GM12874 (cell line): ENCODE measurements at regions not wholly inside any gene's neighbourhood (a gene's known extent, or its start where the extent isn't known, plus 50 kb on each side); places are given as distances from the start of the nearest gene placed in this dataset.

Source experiments
- TF ChIP-seq, protein P1 (sequence below): IDR thresholded peaks from 2 replicates; pipeline ENCODE4 v1.5.1; 2011; ENCODE audit warnings: low read depth, mild to moderate bottlenecking, control low read depth, low read length, moderate library complexity; ENCODE audit not compliant: insufficient read depth

DNA sequence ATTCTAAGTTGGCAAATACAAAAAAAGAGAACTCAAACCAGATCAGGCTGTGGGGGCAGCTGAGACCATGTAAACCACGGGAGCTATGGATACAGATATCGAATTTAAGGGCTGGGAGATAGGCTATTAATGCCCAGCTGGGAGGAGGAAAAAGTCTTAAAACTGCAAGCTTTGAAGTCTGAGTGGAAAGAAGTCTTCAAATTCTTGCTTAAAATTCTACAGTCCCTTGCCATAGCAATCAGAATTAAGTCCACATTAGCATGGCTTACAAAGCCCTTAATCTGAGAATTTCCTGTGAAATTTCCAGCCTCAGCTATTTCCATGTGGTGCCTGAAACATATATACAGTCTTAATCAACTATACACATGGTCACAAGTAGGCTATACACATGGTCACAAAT is 465.0 kb upstream of the HSF2 start:
- TF ChIP-seq, protein P1, sequence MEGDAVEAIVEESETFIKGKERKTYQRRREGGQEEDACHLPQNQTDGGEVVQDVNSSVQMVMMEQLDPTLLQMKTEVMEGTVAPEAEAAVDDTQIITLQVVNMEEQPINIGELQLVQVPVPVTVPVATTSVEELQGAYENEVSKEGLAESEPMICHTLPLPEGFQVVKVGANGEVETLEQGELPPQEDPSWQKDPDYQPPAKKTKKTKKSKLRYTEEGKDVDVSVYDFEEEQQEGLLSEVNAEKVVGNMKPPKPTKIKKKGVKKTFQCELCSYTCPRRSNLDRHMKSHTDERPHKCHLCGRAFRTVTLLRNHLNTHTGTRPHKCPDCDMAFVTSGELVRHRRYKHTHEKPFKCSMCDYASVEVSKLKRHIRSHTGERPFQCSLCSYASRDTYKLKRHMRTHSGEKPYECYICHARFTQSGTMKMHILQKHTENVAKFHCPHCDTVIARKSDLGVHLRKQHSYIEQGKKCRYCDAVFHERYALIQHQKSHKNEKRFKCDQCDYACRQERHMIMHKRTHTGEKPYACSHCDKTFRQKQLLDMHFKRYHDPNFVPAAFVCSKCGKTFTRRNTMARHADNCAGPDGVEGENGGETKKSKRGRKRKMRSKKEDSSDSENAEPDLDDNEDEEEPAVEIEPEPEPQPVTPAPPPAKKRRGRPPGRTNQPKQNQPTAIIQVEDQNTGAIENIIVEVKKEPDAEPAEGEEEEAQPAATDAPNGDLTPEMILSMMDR, result no peak

DNA sequence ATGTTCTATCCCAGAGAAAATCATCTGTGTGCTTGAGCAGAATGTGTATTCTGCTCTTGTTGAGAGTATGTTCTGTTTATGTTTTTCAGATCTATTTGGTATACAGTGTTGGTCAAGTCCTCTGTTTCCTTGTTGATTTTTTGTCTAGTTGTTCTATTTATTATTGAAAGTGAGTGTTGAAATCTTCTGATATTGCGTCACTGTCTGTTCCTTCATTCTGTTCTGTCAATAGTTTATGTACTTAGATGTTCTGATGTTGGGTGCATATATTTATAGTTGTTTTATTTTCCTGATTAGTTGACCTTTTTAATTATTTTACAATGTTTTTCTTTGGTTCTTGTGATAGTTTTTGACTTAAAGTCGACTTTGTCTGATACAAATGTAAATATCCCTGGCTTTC is 458.7 kb upstream of the HSF2 start:
- TF ChIP-seq, protein P1, result no peak

DNA sequence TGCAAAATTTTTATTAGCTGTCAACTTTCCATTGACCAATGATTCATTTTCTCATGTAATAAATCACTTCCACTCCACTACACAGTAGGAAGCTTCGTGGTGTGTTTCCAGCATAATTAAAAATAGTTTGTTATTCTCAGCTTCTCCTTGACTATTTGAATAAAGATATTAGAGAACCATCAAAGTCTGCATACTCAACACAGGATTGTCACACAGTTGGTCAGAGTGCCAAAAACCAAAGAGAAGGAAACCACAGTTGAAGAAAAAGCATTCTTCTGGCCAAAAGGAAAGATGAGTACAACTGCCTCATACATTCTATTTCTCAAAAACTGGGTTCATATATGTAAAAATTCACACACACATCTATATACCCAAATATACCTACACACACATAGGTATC is 455.1 kb upstream of the HSF2 start:
- TF ChIP-seq, protein P1, result no peak

DNA sequence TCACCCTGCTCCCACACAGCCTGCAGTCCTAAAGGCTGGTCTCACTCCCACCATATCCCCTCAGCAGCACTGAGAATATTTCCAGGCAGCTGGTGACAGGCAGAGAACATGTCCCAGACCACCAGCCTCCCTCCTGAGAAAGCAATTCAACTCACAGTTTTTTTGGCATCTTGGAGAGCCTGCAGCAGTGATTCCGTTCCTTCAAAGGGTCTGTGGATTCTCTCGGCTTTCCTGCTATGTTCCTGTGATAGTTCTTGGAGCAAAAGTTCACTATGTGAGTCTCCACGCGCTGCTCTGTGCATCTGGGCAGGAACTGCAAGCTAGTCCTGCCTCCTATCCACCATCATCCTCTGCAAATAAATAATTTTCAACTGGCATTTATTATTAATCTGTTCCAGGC is 448.3 kb upstream of the HSF2 start:
- TF ChIP-seq, protein P1, result no peak

DNA sequence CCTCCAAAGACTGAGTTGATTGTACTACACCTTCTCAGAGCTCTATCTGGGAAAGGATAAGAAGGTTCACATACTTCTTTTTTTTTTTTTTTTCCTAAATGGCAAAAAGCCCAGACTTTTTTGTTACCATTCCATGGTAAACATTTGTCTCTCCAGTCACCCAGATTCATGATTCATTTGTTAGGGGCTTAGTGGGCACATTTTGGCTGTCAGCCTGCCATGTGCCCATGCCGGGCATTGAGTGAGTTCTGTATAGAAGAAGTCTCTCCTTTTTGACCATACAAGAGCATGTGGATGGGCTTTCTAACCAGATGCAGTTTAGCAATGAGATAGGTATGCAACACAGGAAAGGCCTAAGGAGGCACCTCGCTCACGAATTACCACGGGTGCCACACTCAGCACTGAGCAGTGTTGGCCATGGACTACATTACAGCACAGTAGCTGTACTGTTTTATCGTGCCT is 447.5 kb upstream of the HSF2 start:
- TF ChIP-seq, protein P1, result no peak

DNA sequence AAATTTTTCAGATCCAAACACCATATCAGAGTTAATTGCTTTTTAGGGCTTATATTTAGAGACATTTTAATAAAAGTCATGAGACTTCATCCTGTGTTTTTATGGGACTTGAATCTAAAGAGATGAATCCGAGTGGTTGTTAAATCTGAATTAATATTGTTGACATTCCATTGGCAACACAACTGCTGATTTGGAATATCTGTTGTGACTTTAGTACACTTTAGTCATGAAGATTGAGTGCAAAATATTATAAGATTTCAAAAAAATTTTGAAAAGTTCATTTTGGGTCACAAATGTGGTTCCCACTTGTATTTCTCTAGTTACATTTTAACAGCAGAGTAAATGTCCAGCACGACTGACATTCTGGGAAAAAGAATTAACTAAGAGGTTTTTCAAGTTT is 442.7 kb upstream of the HSF2 start:
- TF ChIP-seq, protein P1, result no peak

DNA sequence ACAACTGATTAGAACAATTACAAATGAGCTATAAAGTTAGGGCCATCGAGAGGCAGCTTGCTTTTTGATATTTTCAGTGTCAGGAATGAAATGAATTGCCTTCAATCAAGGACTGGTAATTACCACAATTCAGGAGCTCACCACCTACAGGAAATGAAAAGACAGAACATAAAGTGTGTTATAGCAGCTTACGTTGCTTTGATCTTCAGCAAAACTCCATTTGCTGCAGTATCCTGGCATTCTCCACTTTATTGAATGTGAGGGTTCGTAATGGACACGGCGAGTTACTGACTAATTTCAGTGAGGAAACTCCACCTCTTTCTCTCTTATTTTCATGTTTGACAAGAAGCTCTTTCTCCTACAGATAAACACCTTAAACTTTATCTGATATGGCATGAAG is 440.0 kb upstream of the HSF2 start:
- TF ChIP-seq, protein P1, result no peak
